ENCODE measurements at regions not wholly inside any gene's neighbourhood (a gene's known extent, or its start where the extent isn't known, plus 50 kb on each side); places are given as distances from the start of the nearest gene placed in this dataset.

- ChIA-PET POLR2A (interaction anchor here (0.6 kb wide), 1 partner anchor 14 kb away, joined by 6 read pairs; no protein-coding TSS in a partner anchor), CTCF (no interaction called here)
- H3K27me3 Mint-ChIP-seq (ENCODE audit: insufficient read depth, unreplicated experiment): no peaks in the 10 kb centered on the region
- H3K9me3 ChIP-seq: no peaks in the 10 kb centered on the region
- H3K4me3 ChIP-seq (ENCODE audit: low read depth, low read length): no peak overlapping the region
- H3K27ac Mint-ChIP-seq (ENCODE audit: unreplicated experiment): no peak overlapping the region
- no peaks in the 10 kb centered on the region for H3K27me3 ChIP-seq (replicated peaks; ENCODE audit: control insufficient read depth, insufficient read depth, low read length)
- H3K4me3 Mint-ChIP-seq (ENCODE audit: unreplicated experiment): no peak overlapping the region
- H3K36me3 Mint-ChIP-seq (ENCODE audit: insufficient read depth, unreplicated experiment): peaks cover 5% of the 10 kb centered on the region
- no TSS peak for BruUV-seq (replicated peaks)
- H3K36me3 ChIP-seq (ENCODE audit: control insufficient read depth, insufficient read depth, low read length): no peaks in the 10 kb centered on the region
- no peak for DNase-seq
- peaks cover 16% of the 10 kb centered on the region for H3K9me3 Mint-ChIP-seq (ENCODE audit: unreplicated experiment)
- H3K4me1 ChIP-seq: peaks cover 28% of the 10 kb centered on the region
- H3K4me1 Mint-ChIP-seq (ENCODE audit: low read depth, unreplicated experiment): peaks cover 26% of the 10 kb centered on the region
- TF ChIP-seq, protein P1, sequence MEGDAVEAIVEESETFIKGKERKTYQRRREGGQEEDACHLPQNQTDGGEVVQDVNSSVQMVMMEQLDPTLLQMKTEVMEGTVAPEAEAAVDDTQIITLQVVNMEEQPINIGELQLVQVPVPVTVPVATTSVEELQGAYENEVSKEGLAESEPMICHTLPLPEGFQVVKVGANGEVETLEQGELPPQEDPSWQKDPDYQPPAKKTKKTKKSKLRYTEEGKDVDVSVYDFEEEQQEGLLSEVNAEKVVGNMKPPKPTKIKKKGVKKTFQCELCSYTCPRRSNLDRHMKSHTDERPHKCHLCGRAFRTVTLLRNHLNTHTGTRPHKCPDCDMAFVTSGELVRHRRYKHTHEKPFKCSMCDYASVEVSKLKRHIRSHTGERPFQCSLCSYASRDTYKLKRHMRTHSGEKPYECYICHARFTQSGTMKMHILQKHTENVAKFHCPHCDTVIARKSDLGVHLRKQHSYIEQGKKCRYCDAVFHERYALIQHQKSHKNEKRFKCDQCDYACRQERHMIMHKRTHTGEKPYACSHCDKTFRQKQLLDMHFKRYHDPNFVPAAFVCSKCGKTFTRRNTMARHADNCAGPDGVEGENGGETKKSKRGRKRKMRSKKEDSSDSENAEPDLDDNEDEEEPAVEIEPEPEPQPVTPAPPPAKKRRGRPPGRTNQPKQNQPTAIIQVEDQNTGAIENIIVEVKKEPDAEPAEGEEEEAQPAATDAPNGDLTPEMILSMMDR (IDR thresholded peaks at IDR 0.05; ENCODE audit: insufficient read depth in 1 of 2, low read depth in 1 of 2, low read length in 1 of 2, severe bottlenecking in 1 of 2, unreplicated experiment in 1 of 2): no peak
- intact Hi-C loops (cut with micrococcal nuclease; ENCODE audit: unreplicated experiment): loop anchor here (10.0 kb wide), 1 partner anchor 95 kb away; the partner anchor contains the start of gene CTBP2
Observed at GRCh38 chr10:125259651-125260050, 99.3 kb upstream of the CTBP2 start.

- H3K27ac Mint-ChIP-seq (ENCODE audit: unreplicated experiment): no peak overlapping the region
- peaks cover 14% of the 10 kb centered on the region for H3K9me3 Mint-ChIP-seq (ENCODE audit: unreplicated experiment)
- Histone ChIP-seq H3K4me3 (ENCODE audit: low read depth, low read length) (no peak overlapping the region), H3K36me3 (ENCODE audit: control insufficient read depth, insufficient read depth, low read length) (no peaks in the 10 kb centered on the region), H3K4me1 (peaks cover 21% of the 10 kb centered on the region), H3K27me3 (replicated peaks; ENCODE audit: control insufficient read depth, insufficient read depth, low read length) (no peaks in the 10 kb centered on the region), H3K9me3 (no peaks in the 10 kb centered on the region)
- CTCF ChIA-PET: no interaction called here
- intact Hi-C loops (cut with micrococcal nuclease; ENCODE audit: unreplicated experiment): no loop called here
- H3K4me1 Mint-ChIP-seq (ENCODE audit: low read depth, unreplicated experiment): peaks cover 21% of the 10 kb centered on the region
- peaks cover 5% of the 10 kb centered on the region for H3K36me3 Mint-ChIP-seq (ENCODE audit: insufficient read depth, unreplicated experiment)
- DNase-seq: no peak
- no TSS peak for BruUV-seq (replicated peaks)
- POLR2A ChIA-PET: no interaction called here
- TF ChIP-seq, protein P1 (IDR thresholded peaks at IDR 0.05; ENCODE audit: insufficient read depth in 1 of 2, low read depth in 1 of 2, low read length in 1 of 2, severe bottlenecking in 1 of 2, unreplicated experiment in 1 of 2): no peak
- H3K4me3 Mint-ChIP-seq (ENCODE audit: unreplicated experiment): no peak overlapping the region
- no peaks in the 10 kb centered on the region for H3K27me3 Mint-ChIP-seq (ENCODE audit: insufficient read depth, unreplicated experiment)
Observed at GRCh38 chr10:125258676-125259075, 98.3 kb upstream of the CTBP2 start.

GRCh38 chr10:125257521-125258108 lies 97.3 kb upstream of the CTBP2 start:
- ChIA-PET CTCF (no interaction called here), POLR2A (no interaction called here)
- no peaks in the 10 kb centered on the region for H3K36me3 ChIP-seq (ENCODE audit: control insufficient read depth, insufficient read depth, low read length)
- H3K4me1 ChIP-seq: peaks cover 10% of the 10 kb centered on the region
- no peaks in the 10 kb centered on the region for H3K9me3 ChIP-seq
- no peak overlapping the region for H3K4me3 Mint-ChIP-seq (ENCODE audit: unreplicated experiment)
- DNase-seq: no peak
- no TSS peak for BruUV-seq (replicated peaks)
- peaks cover 11% of the 10 kb centered on the region for H3K4me1 Mint-ChIP-seq (ENCODE audit: low read depth, unreplicated experiment)
- no peak overlapping the region for H3K27ac Mint-ChIP-seq (ENCODE audit: unreplicated experiment)
- TF ChIP-seq, protein P1 (IDR thresholded peaks at IDR 0.05; ENCODE audit: insufficient read depth in 1 of 2, low read depth in 1 of 2, low read length in 1 of 2, severe bottlenecking in 1 of 2, unreplicated experiment in 1 of 2): no peak
- peaks cover 13% of the 10 kb centered on the region for H3K9me3 Mint-ChIP-seq (ENCODE audit: unreplicated experiment)
- intact Hi-C loops (cut with micrococcal nuclease; ENCODE audit: unreplicated experiment): no loop called here
- peaks cover 5% of the 10 kb centered on the region for H3K36me3 Mint-ChIP-seq (ENCODE audit: insufficient read depth, unreplicated experiment)
- peaks cover 3% of the 10 kb centered on the region for H3K27me3 Mint-ChIP-seq (ENCODE audit: insufficient read depth, unreplicated experiment)
- H3K27me3 ChIP-seq (replicated peaks; ENCODE audit: control insufficient read depth, insufficient read depth, low read length): no peaks in the 10 kb centered on the region
- H3K4me3 ChIP-seq (ENCODE audit: low read depth, low read length): no peak overlapping the region
